Peyer's patch (tissue), 4 donors: ENCODE measurements at regions not wholly inside any gene's neighbourhood (a gene's known extent, or its start where the extent isn't known, plus 50 kb on each side); places are given as distances from the start of the nearest gene placed in this dataset.

Source experiments
- DNase-seq, 3 donors: peaks; one replicate each; pipeline ENCODE4 v3.0.0-alpha.2; 2017 to 2019
- H3K27ac ChIP-seq, 4 donors: fragments of 200-600 bp; sonication (generic); one replicate each; pipeline ENCODE4 v1.5.1; 2016 to 2019
- H3K27me3 ChIP-seq, 2 donors: fragments of 200-600 bp; sonication (generic); one replicate each; pipeline ENCODE4 v1.5.1; 2019
- H3K36me3 ChIP-seq, 3 donors: fragments of 200-600 bp; sonication (generic); one replicate each; pipeline ENCODE4 v1.5.1; 2016 to 2019
- H3K4me1 ChIP-seq, 4 donors: fragments of 200-600 bp; sonication (generic); one replicate each; pipeline ENCODE4 v1.5.1; 2016 to 2019
- H3K4me3 ChIP-seq, 4 donors: fragments of 200-600 bp; sonication (generic); 1 replicate in 3 of 4; 2 replicates in 1 of 4; pipeline ENCODE4 v1.5.1; 2016 to 2019; ENCODE audit warnings: mild to moderate bottlenecking in 1 of 4
- H3K9me3 ChIP-seq, 4 donors: fragments of 200-600 bp; sonication (generic); one replicate each; pipeline ENCODE4 v1.5.1; 2016 to 2019; ENCODE audit warnings: mild to moderate bottlenecking in 1 of 4
- POLR2A ChIP-seq, 2 donors: fragments of 450-650 bp; IDR thresholded peaks; one replicate each; pipeline ENCODE4 v1.5.1; 2017; ENCODE audit warnings: antibody characterized with exemption in 2 of 2, mild to moderate bottlenecking in 2 of 2, moderate library complexity in 2 of 2
- TF ChIP-seq, protein P1 (sequence below), 6 experiments: fragments of 450-650 bp in 4 of 6; fragments of 200-600 bp in 2 of 6; sonication (generic) in 1 of 6; IDR thresholded peaks; one replicate each; pipeline ENCODE4 v1.5.1; 2017 to 2019; ENCODE audit warnings: antibody characterized with exemption in 6 of 6, mild to moderate bottlenecking in 3 of 6, moderate library complexity in 1 of 6

DNA sequence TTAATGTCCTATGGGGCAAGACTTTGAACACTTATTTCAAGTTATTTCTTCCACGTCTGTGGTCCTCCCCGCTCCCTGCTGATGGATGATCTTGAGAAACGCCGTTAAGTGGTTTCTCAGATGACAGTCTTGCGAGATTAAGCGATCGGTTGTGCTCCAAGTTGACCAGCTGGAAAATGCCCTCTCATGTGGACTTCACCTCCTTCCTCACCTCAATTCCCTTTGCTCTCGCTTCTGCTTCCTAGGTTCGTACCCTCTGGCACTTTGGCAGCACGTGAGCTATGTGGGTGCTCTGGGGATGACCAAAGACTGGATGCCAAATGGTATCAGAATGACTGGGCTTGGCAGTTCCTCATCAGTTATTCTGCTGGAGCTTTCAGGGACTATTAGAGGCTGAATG, 480.0 kb downstream of the ZNF536 start:
- H3K9me3 ChIP-seq: no peaks in the 10 kb centered on the region
- no peaks in the 10 kb centered on the region for H3K27me3 ChIP-seq
- H3K27ac ChIP-seq: no peak overlapping the region
- H3K36me3 ChIP-seq: no peaks in the 10 kb centered on the region
- no peak for DNase-seq
- TF ChIP-seq, protein P1, sequence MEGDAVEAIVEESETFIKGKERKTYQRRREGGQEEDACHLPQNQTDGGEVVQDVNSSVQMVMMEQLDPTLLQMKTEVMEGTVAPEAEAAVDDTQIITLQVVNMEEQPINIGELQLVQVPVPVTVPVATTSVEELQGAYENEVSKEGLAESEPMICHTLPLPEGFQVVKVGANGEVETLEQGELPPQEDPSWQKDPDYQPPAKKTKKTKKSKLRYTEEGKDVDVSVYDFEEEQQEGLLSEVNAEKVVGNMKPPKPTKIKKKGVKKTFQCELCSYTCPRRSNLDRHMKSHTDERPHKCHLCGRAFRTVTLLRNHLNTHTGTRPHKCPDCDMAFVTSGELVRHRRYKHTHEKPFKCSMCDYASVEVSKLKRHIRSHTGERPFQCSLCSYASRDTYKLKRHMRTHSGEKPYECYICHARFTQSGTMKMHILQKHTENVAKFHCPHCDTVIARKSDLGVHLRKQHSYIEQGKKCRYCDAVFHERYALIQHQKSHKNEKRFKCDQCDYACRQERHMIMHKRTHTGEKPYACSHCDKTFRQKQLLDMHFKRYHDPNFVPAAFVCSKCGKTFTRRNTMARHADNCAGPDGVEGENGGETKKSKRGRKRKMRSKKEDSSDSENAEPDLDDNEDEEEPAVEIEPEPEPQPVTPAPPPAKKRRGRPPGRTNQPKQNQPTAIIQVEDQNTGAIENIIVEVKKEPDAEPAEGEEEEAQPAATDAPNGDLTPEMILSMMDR (IDR thresholded peaks at IDR 0.05): no peak
- TF ChIP-seq POLR2A (IDR thresholded peaks at IDR 0.05): no peak
- H3K4me3 ChIP-seq: no peak overlapping the region
- no peaks in the 10 kb centered on the region for H3K4me1 ChIP-seq

DNA sequence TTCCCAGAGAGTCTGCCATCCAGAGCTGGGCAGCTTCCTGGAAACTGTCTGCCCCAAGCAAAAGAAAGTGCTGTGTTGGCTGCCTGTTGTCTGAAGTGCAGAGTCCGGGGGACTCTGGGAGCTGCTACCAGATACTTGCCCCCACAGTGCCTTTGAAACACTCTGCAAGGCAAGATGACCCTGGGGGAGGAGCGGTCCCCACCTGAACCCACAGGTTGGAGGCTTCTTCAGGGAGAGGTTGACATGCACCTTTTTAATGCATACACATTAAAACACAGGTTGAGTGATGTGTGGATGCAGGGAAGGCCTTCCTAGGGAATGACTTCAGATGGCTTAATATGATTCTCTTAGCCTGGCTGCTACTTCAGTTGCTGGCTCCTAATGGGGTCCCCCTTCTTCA, 479.5 kb downstream of the ZNF536 start:
- no peak for DNase-seq
- Histone ChIP-seq H3K4me3 (no peak overlapping the region), H3K9me3 (no peaks in the 10 kb centered on the region), H3K27ac (no peak overlapping the region), H3K27me3 (no peaks in the 10 kb centered on the region), H3K36me3 (no peaks in the 10 kb centered on the region), H3K4me1 (no peaks in the 10 kb centered on the region)
- no peak for TF ChIP-seq POLR2A (IDR thresholded peaks at IDR 0.05)
- TF ChIP-seq, protein P1 (IDR thresholded peaks at IDR 0.05): no peak

GRCh38 chr19:30848636-30849425, 476.6 kb downstream of the ZNF536 start:
- Histone ChIP-seq H3K27ac (no peak overlapping the region), H3K27me3 (no peaks in the 10 kb centered on the region), H3K36me3 (no peaks in the 10 kb centered on the region), H3K9me3 (no peaks in the 10 kb centered on the region), H3K4me3 (no peak overlapping the region), H3K4me1 (no peaks in the 10 kb centered on the region)
- no peak for TF ChIP-seq POLR2A (IDR thresholded peaks at IDR 0.05)
- TF ChIP-seq, protein P1 (IDR thresholded peaks at IDR 0.05): no peak
- DNase-seq: no peak

DNA sequence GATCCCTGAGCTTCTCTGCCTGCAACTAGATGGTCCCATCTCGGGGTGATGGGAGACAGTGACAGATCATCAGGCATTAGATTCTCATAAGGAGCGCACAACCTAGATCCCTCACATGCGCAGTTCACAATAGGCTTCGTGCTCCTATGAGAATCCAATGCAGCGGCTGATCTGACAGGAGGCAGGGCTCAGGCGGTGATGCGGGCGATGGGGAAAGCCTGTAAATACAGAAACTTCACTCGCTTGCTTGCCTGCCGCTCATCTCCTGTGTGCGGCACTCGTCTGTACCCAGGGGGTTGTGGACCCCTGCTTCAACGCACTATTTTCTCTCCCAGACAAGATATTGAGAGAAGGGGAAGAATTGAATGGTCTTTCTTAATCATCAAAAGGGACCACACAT, 473.9 kb downstream of the ZNF536 start:
- H3K9me3 ChIP-seq: no peaks in the 10 kb centered on the region
- no peaks in the 10 kb centered on the region for H3K4me1 ChIP-seq
- H3K27me3 ChIP-seq: no peaks in the 10 kb centered on the region
- DNase-seq: no peak
- no peaks in the 10 kb centered on the region for H3K36me3 ChIP-seq
- H3K4me3 ChIP-seq: no peak overlapping the region
- H3K27ac ChIP-seq: no peak overlapping the region
- TF ChIP-seq POLR2A (IDR thresholded peaks at IDR 0.05): no peak
- TF ChIP-seq, protein P1 (IDR thresholded peaks at IDR 0.05): no peak

- Histone ChIP-seq H3K36me3 (no peaks in the 10 kb centered on the region), H3K4me3 (no peak overlapping the region), H3K9me3 (no peaks in the 10 kb centered on the region), H3K27me3 (no peaks in the 10 kb centered on the region), H3K27ac (no peak overlapping the region), H3K4me1 (no peaks in the 10 kb centered on the region)
- no peak for DNase-seq
- TF ChIP-seq, protein P1 (IDR thresholded peaks at IDR 0.05): no peak
- TF ChIP-seq POLR2A (IDR thresholded peaks at IDR 0.05): no peak
Observed at GRCh38 chr19:30842926-30843325, 470.7 kb downstream of the ZNF536 start.
